K562 (cell line): ENCODE measurements at regions not wholly inside any gene's neighbourhood (a gene's known extent, or its start where the extent isn't known, plus 50 kb on each side); places are given as distances from the start of the nearest gene placed in this dataset.

Experiments used
- TAF15 ChIP-seq: fragments of 200-400 bp; formaldehyde crosslinking; IDR thresholded peaks from 2 replicates; pipeline ENCODE4 v1.6.1; 2017; ENCODE audit warnings: mild to moderate bottlenecking, low read depth, low read length, moderate library complexity
- TF ChIP-seq, protein P1 (sequence below), 2 experiments: fragments of 450-650 bp; formaldehyde crosslinking in 1 of 2; IDR thresholded peaks; 2 replicates each; pipeline versions ENCODE4 v1.4.0 to v1.6.1; 2014 to 2020; ENCODE audit warnings: mild to moderate bottlenecking in 2 of 2, borderline replicate concordance in 1 of 2, low read depth in 1 of 2
- TF ChIP-seq, protein P2 (sequence below): fragments of 250-450 bp; sonication (Bioruptor Pico); IDR thresholded peaks from 2 replicates; pipeline ENCODE4 v1.4.0; 2020; ENCODE audit warnings: mild to moderate bottlenecking, moderate library complexity

DNA sequence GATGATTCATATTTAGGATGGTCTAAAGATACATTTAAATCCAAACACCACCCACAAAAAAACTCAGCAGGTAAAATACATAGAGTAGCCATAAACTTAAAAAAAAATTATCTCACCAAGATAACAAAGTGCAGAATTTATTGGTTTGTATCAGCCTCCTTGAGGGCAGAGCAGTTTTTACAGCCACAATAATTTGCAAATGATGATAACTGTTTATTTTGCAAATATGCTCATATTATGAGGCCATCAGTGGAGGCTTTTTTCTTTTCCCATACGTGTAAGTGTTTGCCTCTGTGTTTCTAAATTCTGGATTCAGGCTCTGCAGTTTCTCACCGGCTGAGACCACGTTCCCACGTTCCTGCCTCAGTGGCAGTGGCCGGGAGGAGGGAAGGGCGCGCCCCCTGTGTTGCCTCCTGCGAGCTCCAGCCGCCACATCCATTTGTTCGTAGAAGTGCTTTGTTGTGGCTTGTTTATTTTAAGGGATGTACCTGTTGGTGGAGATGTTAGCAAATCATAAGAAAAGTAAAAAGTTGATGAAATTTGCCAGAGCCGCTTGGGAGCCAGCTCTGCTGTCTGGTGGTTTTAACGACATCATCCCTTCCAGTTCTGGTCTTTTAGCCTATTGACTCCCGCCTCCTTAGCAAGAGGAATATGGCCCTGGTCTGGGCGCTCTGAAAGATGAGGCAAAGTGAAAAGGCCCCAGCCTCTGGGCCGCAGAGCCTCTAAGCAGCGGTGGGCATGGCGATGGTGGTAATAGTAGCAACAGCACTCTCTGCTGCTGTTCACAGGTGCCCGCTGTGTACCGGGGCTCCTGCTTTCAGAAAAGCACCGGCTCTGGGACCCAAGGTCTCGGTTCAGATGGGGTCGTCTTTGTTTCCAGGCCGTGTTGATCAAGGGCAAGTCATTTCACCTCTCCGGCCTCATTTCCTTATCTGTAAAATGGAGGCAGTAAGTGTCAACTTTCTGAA is 66.7 kb upstream of the PPARA start (continued):
- TF ChIP-seq, protein P1, sequence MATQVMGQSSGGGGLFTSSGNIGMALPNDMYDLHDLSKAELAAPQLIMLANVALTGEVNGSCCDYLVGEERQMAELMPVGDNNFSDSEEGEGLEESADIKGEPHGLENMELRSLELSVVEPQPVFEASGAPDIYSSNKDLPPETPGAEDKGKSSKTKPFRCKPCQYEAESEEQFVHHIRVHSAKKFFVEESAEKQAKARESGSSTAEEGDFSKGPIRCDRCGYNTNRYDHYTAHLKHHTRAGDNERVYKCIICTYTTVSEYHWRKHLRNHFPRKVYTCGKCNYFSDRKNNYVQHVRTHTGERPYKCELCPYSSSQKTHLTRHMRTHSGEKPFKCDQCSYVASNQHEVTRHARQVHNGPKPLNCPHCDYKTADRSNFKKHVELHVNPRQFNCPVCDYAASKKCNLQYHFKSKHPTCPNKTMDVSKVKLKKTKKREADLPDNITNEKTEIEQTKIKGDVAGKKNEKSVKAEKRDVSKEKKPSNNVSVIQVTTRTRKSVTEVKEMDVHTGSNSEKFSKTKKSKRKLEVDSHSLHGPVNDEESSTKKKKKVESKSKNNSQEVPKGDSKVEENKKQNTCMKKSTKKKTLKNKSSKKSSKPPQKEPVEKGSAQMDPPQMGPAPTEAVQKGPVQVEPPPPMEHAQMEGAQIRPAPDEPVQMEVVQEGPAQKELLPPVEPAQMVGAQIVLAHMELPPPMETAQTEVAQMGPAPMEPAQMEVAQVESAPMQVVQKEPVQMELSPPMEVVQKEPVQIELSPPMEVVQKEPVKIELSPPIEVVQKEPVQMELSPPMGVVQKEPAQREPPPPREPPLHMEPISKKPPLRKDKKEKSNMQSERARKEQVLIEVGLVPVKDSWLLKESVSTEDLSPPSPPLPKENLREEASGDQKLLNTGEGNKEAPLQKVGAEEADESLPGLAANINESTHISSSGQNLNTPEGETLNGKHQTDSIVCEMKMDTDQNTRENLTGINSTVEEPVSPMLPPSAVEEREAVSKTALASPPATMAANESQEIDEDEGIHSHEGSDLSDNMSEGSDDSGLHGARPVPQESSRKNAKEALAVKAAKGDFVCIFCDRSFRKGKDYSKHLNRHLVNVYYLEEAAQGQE (IDR thresholded peaks at IDR 0.05; ENCODE audit: borderline replicate concordance): no peak
- TF ChIP-seq, protein P1 (CRISPR knock-in tag; IDR thresholded peaks at IDR 0.05; ENCODE audit: low read depth): no peak
- TF ChIP-seq TAF15: no peak
- TF ChIP-seq, protein P2, sequence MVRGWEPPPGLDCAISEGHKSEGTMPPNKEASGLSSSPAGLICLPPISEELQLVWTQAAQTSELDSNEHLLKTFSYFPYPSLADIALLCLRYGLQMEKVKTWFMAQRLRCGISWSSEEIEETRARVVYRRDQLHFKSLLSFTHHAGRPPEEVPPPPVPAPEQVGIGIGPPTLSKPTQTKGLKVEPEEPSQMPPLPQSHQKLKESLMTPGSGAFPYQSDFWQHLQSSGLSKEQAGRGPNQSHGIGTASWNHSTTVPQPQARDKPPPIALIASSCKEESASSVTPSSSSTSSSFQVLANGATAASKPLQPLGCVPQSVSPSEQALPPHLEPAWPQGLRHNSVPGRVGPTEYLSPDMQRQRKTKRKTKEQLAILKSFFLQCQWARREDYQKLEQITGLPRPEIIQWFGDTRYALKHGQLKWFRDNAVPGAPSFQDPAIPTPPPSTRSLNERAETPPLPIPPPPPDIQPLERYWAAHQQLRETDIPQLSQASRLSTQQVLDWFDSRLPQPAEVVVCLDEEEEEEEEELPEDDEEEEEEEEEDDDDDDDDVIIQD (CRISPR knock-in tag): no peak
